ENCODE measurements at regions not wholly inside any gene's neighbourhood (a gene's known extent, or its start where the extent isn't known, plus 50 kb on each side); places are given as distances from the start of the nearest gene placed in this dataset.

- no peak for DNase-seq
- ATAC-seq: no peak
- intact Hi-C loops (cut with micrococcal nuclease): no loop called here
Measured at GRCh38 chr10:2280713-2281300, 543.5 kb upstream of the ADARB2 start.

DNA sequence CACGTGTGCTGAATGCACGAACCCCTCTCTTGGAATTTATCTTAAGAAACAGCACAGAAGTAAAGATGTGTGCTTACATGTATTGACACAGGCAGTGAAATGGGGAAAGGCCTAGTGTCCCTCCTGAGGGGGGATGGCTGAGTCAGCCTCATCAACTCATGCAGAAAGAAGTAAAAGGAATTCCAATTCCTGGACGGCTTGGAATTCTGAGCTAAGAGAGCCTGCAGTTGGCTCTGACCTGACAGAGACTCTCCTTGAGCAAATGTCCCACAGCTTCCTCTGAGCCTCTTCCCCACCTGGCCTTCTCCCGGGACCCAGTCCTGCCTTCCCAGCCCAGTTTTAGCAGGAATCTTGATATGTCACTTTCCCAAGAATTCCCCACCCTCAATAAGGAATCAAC is 542.4 kb upstream of the ADARB2 start:
- intact Hi-C loops (cut with micrococcal nuclease): no loop called here

GRCh38 chr10:2278363-2278762 is 541.0 kb upstream of the ADARB2 start:
- ATAC-seq (no peak), DNase-seq (no peak)
- intact Hi-C loops (cut with micrococcal nuclease): no loop called here

More for the DNA sequence above, 542.4 kb upstream of the ADARB2 start:
- no peak for ATAC-seq
- no peak for DNase-seq

- ATAC-seq (no peak), DNase-seq (no peak)
- intact Hi-C loops (cut with micrococcal nuclease): no loop called here
Measured at GRCh38 chr10:2263561-2263960, 526.2 kb upstream of the ADARB2 start.

- intact Hi-C loops (cut with micrococcal nuclease): no loop called here
- no peak for DNase-seq
- ATAC-seq: no peak
Measured at GRCh38 chr10:2262878-2263277, 525.6 kb upstream of the ADARB2 start.

DNA sequence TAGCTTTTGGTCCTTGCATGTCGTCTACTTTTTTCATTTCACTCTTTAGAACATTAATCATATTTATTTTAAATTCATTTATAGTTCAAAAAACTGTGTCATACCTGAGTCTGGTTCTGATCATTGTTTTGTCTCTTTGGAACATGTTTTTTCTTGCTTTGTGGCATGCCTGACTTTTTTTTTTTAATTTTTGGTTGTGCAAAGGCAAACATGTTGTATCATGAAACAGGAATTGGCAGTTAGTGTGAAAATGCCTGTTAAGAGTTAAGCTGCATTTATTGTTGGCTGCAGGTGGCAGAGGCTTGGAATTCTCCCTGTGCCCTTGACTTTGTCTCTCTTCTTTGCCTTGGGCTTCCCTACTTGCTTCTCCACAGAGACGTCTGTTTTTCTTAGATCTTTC is 525.0 kb upstream of the ADARB2 start:
- intact Hi-C loops (cut with micrococcal nuclease): no loop called here
- no peak for DNase-seq
- no peak for ATAC-seq

- DNase-seq (no peak), ATAC-seq (no peak)
- intact Hi-C loops (cut with micrococcal nuclease): no loop called here
Measured at GRCh38 chr10:2256241-2256640, 518.9 kb upstream of the ADARB2 start.

- intact Hi-C loops (cut with micrococcal nuclease): no loop called here
- DNase-seq (no peak), ATAC-seq (no peak)
Measured at GRCh38 chr10:2252096-2252495, 514.8 kb upstream of the ADARB2 start.

GRCh38 chr10:2251631-2252030 is 514.3 kb upstream of the ADARB2 start:
- intact Hi-C loops (cut with micrococcal nuclease): no loop called here
- ATAC-seq (no peak), DNase-seq (no peak)

DNA sequence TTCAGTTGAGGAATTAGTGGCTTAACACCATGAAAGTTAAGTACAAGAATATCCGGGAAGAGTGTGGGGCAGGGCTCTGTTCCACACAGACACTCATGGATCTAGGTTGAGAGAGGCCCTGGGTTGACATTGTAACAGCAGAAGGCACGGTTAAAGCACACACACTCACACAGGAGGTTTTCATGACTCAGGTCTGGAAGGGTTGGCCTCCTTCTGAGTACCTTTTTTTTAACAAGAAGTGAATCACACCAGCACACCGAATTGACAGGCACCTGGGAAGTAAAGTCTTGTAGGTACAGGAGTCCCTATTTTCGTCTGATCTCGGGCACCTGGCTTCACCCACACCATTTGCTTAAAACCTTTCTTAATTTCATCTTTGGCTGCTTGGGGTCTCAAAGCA is 509.4 kb upstream of the ADARB2 start:
- DNase-seq: no peak
- ATAC-seq: no peak
- intact Hi-C loops (cut with micrococcal nuclease): no loop called here

DNA sequence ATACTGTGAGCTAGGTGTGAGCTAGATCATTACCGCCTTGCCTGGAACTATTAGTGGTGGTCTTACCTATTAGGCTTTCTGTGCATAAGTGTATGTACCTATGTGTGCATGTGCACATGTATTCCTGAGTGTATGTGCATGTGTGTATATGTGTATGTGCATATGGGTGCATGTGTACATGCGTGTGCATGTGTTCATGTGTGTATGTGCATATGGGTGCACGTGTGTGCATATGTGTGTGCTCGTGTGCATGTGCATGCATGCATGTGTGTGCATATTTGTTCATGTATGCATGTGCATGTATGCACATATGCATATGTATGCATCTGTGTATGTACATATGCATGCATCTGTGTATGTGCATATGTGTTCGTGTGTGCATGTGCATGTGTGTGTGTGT is 508.3 kb upstream of the ADARB2 start:
- no peak for DNase-seq
- intact Hi-C loops (cut with micrococcal nuclease): no loop called here
- no peak for ATAC-seq

DNA sequence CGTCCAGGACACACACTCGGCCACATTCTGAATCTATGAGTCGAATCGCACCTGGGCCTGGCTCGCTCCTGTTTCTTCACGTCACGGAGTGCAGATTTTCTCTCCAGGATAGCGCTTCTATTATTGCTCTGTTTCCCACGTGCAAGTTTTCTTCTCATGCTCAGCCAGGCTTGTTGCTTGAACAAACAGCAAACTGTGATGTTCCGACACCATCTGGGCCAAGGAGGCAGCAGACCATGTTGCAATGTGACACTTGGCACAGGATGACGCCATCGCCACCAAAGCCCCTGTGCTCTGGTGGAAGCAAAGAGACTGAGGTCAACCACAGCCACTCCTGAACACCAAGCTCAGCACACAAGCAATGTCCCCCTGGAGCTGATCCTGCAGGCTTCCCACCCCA is 507.1 kb upstream of the ADARB2 start:
- intact Hi-C loops (cut with micrococcal nuclease): no loop called here
- ATAC-seq (no peak), DNase-seq (no peak)

- ATAC-seq (no peak), DNase-seq (no peak)
- intact Hi-C loops (cut with micrococcal nuclease): no loop called here
Measured at GRCh38 chr10:2236876-2237275, 499.6 kb upstream of the ADARB2 start.

- DNase-seq: no peak
- no peak for ATAC-seq
- intact Hi-C loops (cut with micrococcal nuclease): no loop called here
Measured at GRCh38 chr10:2232479-2232878, 495.2 kb upstream of the ADARB2 start.

GRCh38 chr10:2230478-2230877 is 493.2 kb upstream of the ADARB2 start:
- DNase-seq: no peak

DNA sequence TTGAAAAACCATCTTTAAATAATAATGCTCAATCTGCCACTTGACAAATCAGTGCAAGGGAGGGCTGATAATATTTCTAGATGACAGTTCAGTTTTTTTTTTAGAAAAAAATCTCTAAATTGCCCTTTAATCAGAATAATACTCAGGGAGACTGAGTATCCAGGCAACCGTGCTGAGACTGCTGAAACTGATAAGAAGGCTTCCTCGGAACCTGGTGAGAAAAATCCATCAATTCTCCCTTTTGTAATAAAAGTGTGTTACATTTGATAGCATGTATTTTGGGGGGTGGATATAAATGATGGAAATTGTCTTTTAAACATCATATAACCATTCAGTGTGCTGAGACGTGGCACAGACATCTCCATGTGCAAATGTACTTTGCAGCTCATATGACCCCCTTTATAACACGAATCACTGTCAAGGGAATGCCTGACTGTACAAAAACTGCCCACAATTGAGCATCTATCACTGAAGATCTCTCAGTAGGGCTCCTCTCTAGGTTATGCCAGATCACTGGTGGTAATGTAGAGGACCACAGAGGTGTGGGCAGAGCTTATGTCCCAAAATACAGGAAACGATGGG is 491.1 kb upstream of the ADARB2 start:
- intact Hi-C loops (cut with micrococcal nuclease): no loop called here
- no peak for DNase-seq
- ATAC-seq: no peak

More at GRCh38 chr10:2230478-2230877, 493.2 kb upstream of the ADARB2 start:
- ATAC-seq: no peak
- intact Hi-C loops (cut with micrococcal nuclease): no loop called here

DNA sequence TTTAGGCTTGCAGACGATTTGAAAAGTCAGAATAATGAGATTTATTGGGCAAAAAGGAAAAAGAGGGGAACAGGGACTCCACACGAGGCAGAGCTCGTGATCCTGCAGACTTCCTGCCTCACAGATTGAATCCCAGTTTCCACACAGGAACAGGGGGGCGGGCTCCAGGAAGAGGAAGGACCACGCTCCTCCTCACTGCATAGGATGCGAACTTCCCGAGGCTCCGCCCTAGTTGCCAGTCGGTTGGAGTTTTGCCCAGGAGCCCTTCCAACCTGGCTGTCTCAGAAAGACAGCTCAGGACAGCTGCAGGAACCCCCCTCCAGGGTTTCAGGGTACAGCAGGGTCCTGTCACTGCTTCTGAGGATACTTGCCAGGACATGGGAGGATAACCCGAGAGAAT is 488.3 kb upstream of the ADARB2 start:
- intact Hi-C loops (cut with micrococcal nuclease): no loop called here

GRCh38 chr10:2223548-2224320 is 486.4 kb upstream of the ADARB2 start:
- intact Hi-C loops (cut with micrococcal nuclease): no loop called here
- no peak for ATAC-seq
- no peak for DNase-seq

More for the DNA sequence above, 488.3 kb upstream of the ADARB2 start:
- no peak for DNase-seq
- no peak for ATAC-seq

GRCh38 chr10:2222631-2223030 is 485.3 kb upstream of the ADARB2 start:
- no peak for ATAC-seq
- intact Hi-C loops (cut with micrococcal nuclease): no loop called here
- DNase-seq: no peak

DNA sequence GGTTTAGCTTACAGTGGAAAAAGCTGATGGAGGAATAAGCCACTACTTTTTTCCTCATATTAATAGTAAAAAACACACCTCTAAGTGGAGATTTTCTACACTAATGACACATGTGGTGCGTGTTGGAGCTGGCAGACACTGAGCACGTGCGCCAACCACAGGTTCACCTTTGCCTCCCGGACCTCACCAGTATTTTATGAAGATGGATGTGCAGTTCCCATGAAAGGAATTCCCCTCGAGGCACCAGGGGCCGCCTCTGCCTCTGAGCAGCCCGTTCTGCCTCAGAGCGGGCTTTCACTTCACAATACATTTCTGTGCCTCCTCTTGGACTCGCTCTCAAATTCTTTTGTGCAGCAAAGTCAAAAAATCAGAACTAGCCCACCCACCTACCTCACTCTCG is 477.5 kb upstream of the ADARB2 start:
- intact Hi-C loops (cut with micrococcal nuclease): no loop called here
- DNase-seq (no peak), ATAC-seq (no peak)

DNA sequence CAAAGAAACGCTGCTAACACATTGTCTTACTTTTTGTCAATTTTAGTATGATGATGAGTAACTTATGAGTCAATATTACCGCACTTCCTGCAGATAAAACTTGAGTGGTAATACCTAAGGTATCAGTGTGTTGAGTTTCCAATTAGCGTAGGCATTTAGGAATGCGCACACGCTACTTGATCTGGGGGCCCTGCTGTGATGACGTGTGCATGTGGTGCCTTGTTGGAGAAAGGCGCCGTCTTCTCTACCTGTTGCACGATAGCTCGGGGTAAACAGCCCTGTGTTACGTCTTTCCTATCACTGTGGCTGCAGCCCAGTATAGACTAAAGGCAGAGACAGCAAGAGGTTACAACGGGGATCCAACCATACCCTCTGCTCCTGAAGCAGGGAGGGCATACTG is 476.8 kb upstream of the ADARB2 start:
- DNase-seq (no peak), ATAC-seq (no peak)
- intact Hi-C loops (cut with micrococcal nuclease): no loop called here

Data from left ventricle myocardium superior (tissue), 1 donor.